ENCODE measurements at regions not wholly inside any gene's neighbourhood (a gene's known extent, or its start where the extent isn't known, plus 50 kb on each side); places are given as distances from the start of the nearest gene placed in this dataset.

- no peak for TF ChIP-seq CTCF (IDR thresholded peaks at IDR 0.05)
- TF ChIP-seq REST (IDR thresholded peaks at IDR 0.05; ENCODE audit: insufficient read depth in 1 of 2, low read depth in 2 of 2, low read length in 1 of 2) = no peak
These were observed 246.8 kb downstream of the PTH2R start for GRCh38 chr2:208653383-208653782.
